SK-N-SH (cell line): ENCODE measurements at regions not wholly inside any gene's neighbourhood (a gene's known extent, or its start where the extent isn't known, plus 50 kb on each side); places are given as distances from the start of the nearest gene placed in this dataset.

ENCODE experiments used
- CHD2 ChIP-seq: fragments of 150-350 bp; IDR thresholded peaks from 2 replicates; pipeline ENCODE4 v1.6.1; 2018; ENCODE audit warnings: low read length; ENCODE audit not compliant: partially characterized antibody
- EP300 ChIP-seq, 2 experiments: IDR thresholded peaks; 2 replicates each; pipeline versions ENCODE4 v1.4.0 to v1.6.1; 2012; ENCODE audit warnings: borderline replicate concordance in 1 of 2, low read depth in 1 of 2, low read length in 1 of 2
- POLR2AphosphoS5 ChIP-seq: IDR thresholded peaks from 2 replicates; pipeline ENCODE4 v1.6.1; 2012; ENCODE audit warnings: low read depth, low read length
- SIN3A ChIP-seq: IDR thresholded peaks from 2 replicates; pipeline ENCODE4 v1.6.1; 2012; ENCODE audit warnings: low read depth, mild to moderate bottlenecking, low read length, moderate library complexity, borderline replicate concordance
- TAF1 ChIP-seq: IDR thresholded peaks from 2 replicates; pipeline ENCODE4 v1.6.1; 2012; ENCODE audit warnings: low read depth, mild to moderate bottlenecking, low read length, moderate library complexity, borderline replicate concordance
- TF ChIP-seq, protein P1 (sequence below): fragments of 200-600 bp; sonication (generic); IDR thresholded peaks from 2 replicates; pipeline ENCODE4 v1.6.1; 2017; ENCODE audit warnings: antibody characterized with exemption, mild to moderate bottlenecking, moderate library complexity
- TF ChIP-seq, protein P2 (sequence below): IDR thresholded peaks from 2 replicates; pipeline ENCODE4 v1.4.0; 2012; ENCODE audit warnings: low read depth

DNA sequence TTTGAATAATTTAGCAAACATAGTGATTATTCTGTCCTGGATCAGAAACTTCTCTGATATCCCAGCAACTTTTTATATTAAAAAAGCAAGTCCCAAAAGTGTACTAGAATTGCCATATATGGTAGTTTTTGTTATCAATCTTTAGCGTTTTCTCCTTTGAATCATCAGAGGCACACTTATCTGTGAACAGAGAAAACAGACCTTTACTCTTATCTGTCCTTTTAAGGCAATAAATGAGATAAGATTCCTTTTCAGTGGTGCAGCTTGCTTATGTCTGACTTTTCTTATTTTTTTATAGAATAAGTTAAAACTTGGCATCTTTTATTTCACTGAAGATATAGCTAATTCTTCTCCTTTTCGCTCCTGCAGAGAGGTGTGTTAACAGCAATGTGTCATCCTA lies 458.1 kb upstream of the PCDH10 start:
- TF ChIP-seq, protein P1, sequence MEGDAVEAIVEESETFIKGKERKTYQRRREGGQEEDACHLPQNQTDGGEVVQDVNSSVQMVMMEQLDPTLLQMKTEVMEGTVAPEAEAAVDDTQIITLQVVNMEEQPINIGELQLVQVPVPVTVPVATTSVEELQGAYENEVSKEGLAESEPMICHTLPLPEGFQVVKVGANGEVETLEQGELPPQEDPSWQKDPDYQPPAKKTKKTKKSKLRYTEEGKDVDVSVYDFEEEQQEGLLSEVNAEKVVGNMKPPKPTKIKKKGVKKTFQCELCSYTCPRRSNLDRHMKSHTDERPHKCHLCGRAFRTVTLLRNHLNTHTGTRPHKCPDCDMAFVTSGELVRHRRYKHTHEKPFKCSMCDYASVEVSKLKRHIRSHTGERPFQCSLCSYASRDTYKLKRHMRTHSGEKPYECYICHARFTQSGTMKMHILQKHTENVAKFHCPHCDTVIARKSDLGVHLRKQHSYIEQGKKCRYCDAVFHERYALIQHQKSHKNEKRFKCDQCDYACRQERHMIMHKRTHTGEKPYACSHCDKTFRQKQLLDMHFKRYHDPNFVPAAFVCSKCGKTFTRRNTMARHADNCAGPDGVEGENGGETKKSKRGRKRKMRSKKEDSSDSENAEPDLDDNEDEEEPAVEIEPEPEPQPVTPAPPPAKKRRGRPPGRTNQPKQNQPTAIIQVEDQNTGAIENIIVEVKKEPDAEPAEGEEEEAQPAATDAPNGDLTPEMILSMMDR: no peak
- TF ChIP-seq POLR2AphosphoS5: no peak
- TF ChIP-seq CHD2: no peak
- no peak for TF ChIP-seq TAF1
- TF ChIP-seq SIN3A: no peak
- TF ChIP-seq, protein P2, sequence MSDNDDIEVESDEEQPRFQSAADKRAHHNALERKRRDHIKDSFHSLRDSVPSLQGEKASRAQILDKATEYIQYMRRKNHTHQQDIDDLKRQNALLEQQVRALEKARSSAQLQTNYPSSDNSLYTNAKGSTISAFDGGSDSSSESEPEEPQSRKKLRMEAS: no peak
- no peak for TF ChIP-seq EP300 (IDR thresholded peaks at IDR 0.05; ENCODE audit: borderline replicate concordance in 1 of 2, low read depth in 1 of 2, low read length in 1 of 2)
